Activated naive CD8-positive, alpha-beta T cell treated with anti-CD3 and anti-CD28 coated beads for 36 hours (primary cell): ENCODE measurements at regions not wholly inside any gene's neighbourhood (a gene's known extent, or its start where the extent isn't known, plus 50 kb on each side); places are given as distances from the start of the nearest gene placed in this dataset.
"Not testable (repeated sequence)": the region's sequence is repeated elsewhere in the genome, so short reads cannot be mapped to it uniquely, and the experiment has no call there.

Experiments
- DNase-seq: peaks from one replicate; pipeline ENCODE4 v3.0.0; 2021
- H3K27ac Mint-ChIP-seq: one replicate; pipeline ENCODE4 v1.8.0; 2022; ENCODE audit warnings: mild to moderate bottlenecking, moderate library complexity, mixed read lengths
- H3K27me3 Mint-ChIP-seq: one replicate; pipeline ENCODE4 v1.8.0; 2022; ENCODE audit warnings: mild to moderate bottlenecking, mixed read lengths
- H3K36me3 Mint-ChIP-seq: one replicate; pipeline ENCODE4 v1.8.0; 2021; ENCODE audit warnings: mild to moderate bottlenecking, mixed read lengths
- H3K4me1 Mint-ChIP-seq: one replicate; pipeline ENCODE4 v1.8.0; 2021; ENCODE audit warnings: mixed read lengths
- H3K4me3 Mint-ChIP-seq: one replicate; pipeline ENCODE4 v1.8.0; 2022; ENCODE audit warnings: mild to moderate bottlenecking, moderate library complexity, mixed read lengths
- H3K9me3 Mint-ChIP-seq: one replicate; pipeline ENCODE4 v1.8.0; 2022; ENCODE audit warnings: mixed read lengths

GRCh38 chr7:131151034-131151433 lies 176.6 kb upstream of the MKLN1 start:
- Mint-ChIP-seq H3K36me3 (no peaks in the 10 kb centered on the region), H3K4me3 (no peak overlapping the region), H3K27ac (no peak overlapping the region), H3K27me3 (no peaks in the 10 kb centered on the region), H3K4me1 (no peaks in the 10 kb centered on the region), H3K9me3 (no peaks in the 10 kb centered on the region)
- DNase-seq = no peak

GRCh38 chr7:131152766-131153165 lies 174.9 kb upstream of the MKLN1 start:
- no peaks in the 10 kb centered on the region for H3K9me3 Mint-ChIP-seq
- H3K36me3 Mint-ChIP-seq = no peaks in the 10 kb centered on the region
- H3K27me3 Mint-ChIP-seq = no peaks in the 10 kb centered on the region
- no peak for DNase-seq
- H3K4me3 Mint-ChIP-seq = no peak overlapping the region
- no peaks in the 10 kb centered on the region for H3K4me1 Mint-ChIP-seq
- H3K27ac Mint-ChIP-seq = no peak overlapping the region

- no peak for DNase-seq
- no peaks in the 10 kb centered on the region for H3K4me1 Mint-ChIP-seq
- H3K36me3 Mint-ChIP-seq = no peaks in the 10 kb centered on the region
- H3K4me3 Mint-ChIP-seq = no peak overlapping the region
- no peaks in the 10 kb centered on the region for H3K27me3 Mint-ChIP-seq
- H3K9me3 Mint-ChIP-seq = no peaks in the 10 kb centered on the region
- no peak overlapping the region for H3K27ac Mint-ChIP-seq
Observed at GRCh38 chr7:131154380-131154779, 173.3 kb upstream of the MKLN1 start.

GRCh38 chr7:131157530-131158243 lies 170.0 kb upstream of the MKLN1 start:
- Mint-ChIP-seq H3K4me1 (no peaks in the 10 kb centered on the region), H3K4me3 (no peak overlapping the region), H3K36me3 (no peaks in the 10 kb centered on the region), H3K27me3 (no peaks in the 10 kb centered on the region), H3K27ac (no peak overlapping the region), H3K9me3 (no peaks in the 10 kb centered on the region)
- DNase-seq = no peak

- not testable (repeated sequence) for H3K4me3 Mint-ChIP-seq, H3K36me3 Mint-ChIP-seq, H3K27ac Mint-ChIP-seq
Observed at GRCh38 chr7:131158244-131158636, 169.4 kb upstream of the MKLN1 start.

GRCh38 chr7:131159961-131160361 lies 167.7 kb upstream of the MKLN1 start:
- Mint-ChIP-seq H3K27ac (no peak overlapping the region), H3K4me1 (no peaks in the 10 kb centered on the region), H3K27me3 (no peaks in the 10 kb centered on the region), H3K36me3 (no peaks in the 10 kb centered on the region), H3K4me3 (no peak overlapping the region), H3K9me3 (no peaks in the 10 kb centered on the region)
- DNase-seq = no peak

More at GRCh38 chr7:131158244-131158636, 169.4 kb upstream of the MKLN1 start:
- DNase-seq, H3K27me3 Mint-ChIP-seq, H3K4me1 Mint-ChIP-seq, H3K9me3 Mint-ChIP-seq: not testable (repeated sequence)

GRCh38 chr7:131161103-131161502 lies 166.6 kb upstream of the MKLN1 start:
- H3K27ac Mint-ChIP-seq = no peak overlapping the region
- H3K9me3 Mint-ChIP-seq = no peaks in the 10 kb centered on the region
- H3K36me3 Mint-ChIP-seq = no peaks in the 10 kb centered on the region
- no peaks in the 10 kb centered on the region for H3K27me3 Mint-ChIP-seq
- no peak for DNase-seq
- H3K4me3 Mint-ChIP-seq = no peak overlapping the region
- no peaks in the 10 kb centered on the region for H3K4me1 Mint-ChIP-seq

- no peaks in the 10 kb centered on the region for H3K27me3 Mint-ChIP-seq
- no peak overlapping the region for H3K4me3 Mint-ChIP-seq
- H3K27ac Mint-ChIP-seq = no peak overlapping the region
- no peak for DNase-seq
- no peaks in the 10 kb centered on the region for H3K4me1 Mint-ChIP-seq
- no peaks in the 10 kb centered on the region for H3K36me3 Mint-ChIP-seq
- H3K9me3 Mint-ChIP-seq = no peaks in the 10 kb centered on the region
Observed at GRCh38 chr7:131164025-131164925, 163.4 kb upstream of the MKLN1 start.

GRCh38 chr7:131166066-131166465 lies 161.6 kb upstream of the MKLN1 start:
- Mint-ChIP-seq H3K36me3 (no peaks in the 10 kb centered on the region), H3K27ac (no peak overlapping the region), H3K4me3 (no peak overlapping the region), H3K27me3 (no peaks in the 10 kb centered on the region), H3K4me1 (no peaks in the 10 kb centered on the region), H3K9me3 (no peaks in the 10 kb centered on the region)
- no peak for DNase-seq

- no peaks in the 10 kb centered on the region for H3K9me3 Mint-ChIP-seq
- no peak overlapping the region for H3K27ac Mint-ChIP-seq
- no peak for DNase-seq
- H3K4me3 Mint-ChIP-seq = no peak overlapping the region
- H3K27me3 Mint-ChIP-seq = no peaks in the 10 kb centered on the region
- no peaks in the 10 kb centered on the region for H3K4me1 Mint-ChIP-seq
- H3K36me3 Mint-ChIP-seq = no peaks in the 10 kb centered on the region
Observed at GRCh38 chr7:131170440-131171271, 157.0 kb upstream of the MKLN1 start.

- no peak for DNase-seq
- Mint-ChIP-seq H3K36me3 (no peaks in the 10 kb centered on the region), H3K4me1 (no peaks in the 10 kb centered on the region), H3K4me3 (no peak overlapping the region), H3K27me3 (no peaks in the 10 kb centered on the region), H3K27ac (no peak overlapping the region), H3K9me3 (no peaks in the 10 kb centered on the region)
Observed at GRCh38 chr7:131173145-131173890, 154.4 kb upstream of the MKLN1 start.

- DNase-seq = no peak
- H3K4me1 Mint-ChIP-seq = no peaks in the 10 kb centered on the region
- no peaks in the 10 kb centered on the region for H3K27me3 Mint-ChIP-seq
- H3K4me3 Mint-ChIP-seq = no peak overlapping the region
- H3K36me3 Mint-ChIP-seq = no peaks in the 10 kb centered on the region
- H3K9me3 Mint-ChIP-seq = no peaks in the 10 kb centered on the region
- H3K27ac Mint-ChIP-seq = no peak overlapping the region
Observed at GRCh38 chr7:131174391-131174790, 153.3 kb upstream of the MKLN1 start.

GRCh38 chr7:131174855-131175254 lies 152.8 kb upstream of the MKLN1 start:
- H3K36me3 Mint-ChIP-seq = no peaks in the 10 kb centered on the region
- no peaks in the 10 kb centered on the region for H3K4me1 Mint-ChIP-seq
- no peaks in the 10 kb centered on the region for H3K27me3 Mint-ChIP-seq
- DNase-seq = no peak
- H3K27ac Mint-ChIP-seq = no peak overlapping the region
- no peaks in the 10 kb centered on the region for H3K9me3 Mint-ChIP-seq
- H3K4me3 Mint-ChIP-seq = no peak overlapping the region

- DNase-seq = no peak
- Mint-ChIP-seq H3K4me1 (peaks cover 26% of the 10 kb centered on the region), H3K27me3 (no peaks in the 10 kb centered on the region), H3K27ac (no peak overlapping the region), H3K9me3 (no peaks in the 10 kb centered on the region), H3K36me3 (no peaks in the 10 kb centered on the region), H3K4me3 (no peak overlapping the region)
Observed at GRCh38 chr7:131182446-131183058, 145.1 kb upstream of the MKLN1 start.
